Vagina (tissue), 2 donors: ENCODE measurements at regions not wholly inside any gene's neighbourhood (a gene's known extent, or its start where the extent isn't known, plus 50 kb on each side); places are given as distances from the start of the nearest gene placed in this dataset.
"Not testable (repeated sequence)": the region's sequence is repeated elsewhere in the genome, so short reads cannot be mapped to it uniquely, and the experiment has no call there.

Source experiments
- DNase-seq, 2 donors: peaks; one replicate each; pipeline ENCODE4 v3.0.0-alpha.2; 2017; ENCODE audit errors: extremely low spot score in 2 of 2
- H3K27ac ChIP-seq: fragments of 200-600 bp; sonication (generic); one replicate; pipeline ENCODE4 v1.5.1; 2019
- H3K27me3 ChIP-seq: fragments of 200-600 bp; sonication (generic); one replicate; pipeline ENCODE4 v1.5.1; 2019
- H3K36me3 ChIP-seq, 2 donors: fragments of 200-600 bp; sonication (generic); one replicate each; pipeline ENCODE4 v1.5.1; 2017 to 2019
- H3K4me1 ChIP-seq: fragments of 200-600 bp; sonication (generic); one replicate; pipeline ENCODE4 v1.5.1; 2019
- H3K4me3 ChIP-seq, 2 donors: fragments of 200-600 bp; sonication (generic); 1 replicate in 1 of 2; 2 replicates in 1 of 2; pipeline ENCODE4 v1.5.1; 2016 to 2019
- H3K9me3 ChIP-seq: fragments of 200-600 bp; sonication (generic); one replicate; pipeline ENCODE4 v1.5.1; 2019
- POLR2A ChIP-seq, 2 donors: fragments of 450-650 bp; IDR thresholded peaks; one replicate each; pipeline ENCODE4 v1.6.1; 2017; ENCODE audit warnings: antibody characterized with exemption in 2 of 2, mild to moderate bottlenecking in 2 of 2, moderate library complexity in 2 of 2
- POLR2AphosphoS5 ChIP-seq, 2 donors: sonication (generic); formaldehyde crosslinking; IDR thresholded peaks; one replicate each; pipeline ENCODE4 v1.9.0; 2017; ENCODE audit warnings: antibody characterized with exemption in 2 of 2, mild to moderate bottlenecking in 2 of 2, low read depth in 1 of 2; ENCODE audit not compliant: insufficient read depth in 1 of 2
- intact Hi-C: fragments of 100-400 bp; cut with DNase I; formaldehyde crosslinking; loops from one replicate; pipeline ENCODE4 v1.15.1; 2023
- TF ChIP-seq, protein P1 (sequence below), 3 experiments: fragments of 450-650 bp in 2 of 3; fragments of 200-600 bp in 1 of 3; sonication (generic) in 1 of 3; IDR thresholded peaks; one replicate each; pipeline ENCODE4 v1.5.1; 2017 to 2019; ENCODE audit warnings: antibody characterized with exemption in 3 of 3, mild to moderate bottlenecking in 2 of 3, moderate library complexity in 2 of 3

DNA sequence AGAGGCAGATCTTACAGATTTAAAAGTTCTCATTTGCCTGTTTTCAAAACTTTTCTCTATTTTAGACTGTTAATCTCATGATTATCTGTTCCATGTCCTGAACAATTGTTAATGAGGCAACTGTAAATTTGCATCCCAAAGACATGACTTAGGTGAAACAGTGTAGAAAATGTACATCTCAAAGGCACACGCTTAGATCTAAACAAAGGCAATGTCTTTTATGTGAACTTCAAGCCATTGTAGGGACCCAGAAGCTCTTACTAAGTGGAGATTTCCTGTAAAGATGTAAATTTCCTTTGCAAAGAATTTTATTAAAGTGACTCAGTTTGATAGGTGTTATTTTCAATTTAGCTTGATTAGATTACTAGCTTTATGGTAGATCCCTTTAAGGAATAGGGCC is 125.2 kb upstream of the F3 start:
- H3K36me3 ChIP-seq, result no peaks in the 10 kb centered on the region
- intact Hi-C loops, result no loop called here

DNA sequence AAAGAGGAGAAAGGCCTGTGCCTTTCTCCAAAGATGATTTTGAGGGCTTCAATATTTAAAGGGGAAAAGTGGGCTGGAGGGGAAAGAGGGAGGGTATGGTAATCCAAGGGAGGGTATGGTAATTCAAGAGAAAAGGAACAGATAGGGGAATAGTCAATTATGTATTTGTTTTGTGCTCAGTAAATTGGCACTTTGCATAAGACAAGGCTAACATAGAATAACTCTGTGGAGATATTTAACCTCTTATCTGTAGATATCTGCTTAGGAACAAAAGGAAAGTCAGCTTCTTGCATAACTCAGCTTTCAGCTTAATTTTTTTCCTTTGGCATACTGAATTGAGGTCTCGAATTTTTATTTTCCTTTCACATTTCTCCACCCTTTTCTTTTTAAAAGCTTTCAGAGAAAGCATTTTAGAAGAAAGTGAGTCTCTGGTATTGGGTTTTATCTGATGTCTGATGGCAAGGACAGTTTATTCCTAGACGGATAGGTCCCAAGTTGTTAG is 119.9 kb upstream of the F3 start:
- no peaks in the 10 kb centered on the region for H3K27me3 ChIP-seq
- H3K27ac ChIP-seq, result no peak overlapping the region
- no peak overlapping the region for H3K4me3 ChIP-seq
- no peaks in the 10 kb centered on the region for H3K36me3 ChIP-seq
- intact Hi-C loops, result no loop called here
- no peak for DNase-seq
- no peaks in the 10 kb centered on the region for H3K9me3 ChIP-seq
- TF ChIP-seq POLR2A (IDR thresholded peaks at IDR 0.05) (no peak), POLR2AphosphoS5 (IDR thresholded peaks at IDR 0.05; ENCODE audit: insufficient read depth in 1 of 2, low read depth in 1 of 2) (no peak)
- TF ChIP-seq, protein P1, sequence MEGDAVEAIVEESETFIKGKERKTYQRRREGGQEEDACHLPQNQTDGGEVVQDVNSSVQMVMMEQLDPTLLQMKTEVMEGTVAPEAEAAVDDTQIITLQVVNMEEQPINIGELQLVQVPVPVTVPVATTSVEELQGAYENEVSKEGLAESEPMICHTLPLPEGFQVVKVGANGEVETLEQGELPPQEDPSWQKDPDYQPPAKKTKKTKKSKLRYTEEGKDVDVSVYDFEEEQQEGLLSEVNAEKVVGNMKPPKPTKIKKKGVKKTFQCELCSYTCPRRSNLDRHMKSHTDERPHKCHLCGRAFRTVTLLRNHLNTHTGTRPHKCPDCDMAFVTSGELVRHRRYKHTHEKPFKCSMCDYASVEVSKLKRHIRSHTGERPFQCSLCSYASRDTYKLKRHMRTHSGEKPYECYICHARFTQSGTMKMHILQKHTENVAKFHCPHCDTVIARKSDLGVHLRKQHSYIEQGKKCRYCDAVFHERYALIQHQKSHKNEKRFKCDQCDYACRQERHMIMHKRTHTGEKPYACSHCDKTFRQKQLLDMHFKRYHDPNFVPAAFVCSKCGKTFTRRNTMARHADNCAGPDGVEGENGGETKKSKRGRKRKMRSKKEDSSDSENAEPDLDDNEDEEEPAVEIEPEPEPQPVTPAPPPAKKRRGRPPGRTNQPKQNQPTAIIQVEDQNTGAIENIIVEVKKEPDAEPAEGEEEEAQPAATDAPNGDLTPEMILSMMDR (IDR thresholded peaks at IDR 0.05), result no peak
- H3K4me1 ChIP-seq, result no peaks in the 10 kb centered on the region

More for the DNA sequence above, 125.2 kb upstream of the F3 start:
- TF ChIP-seq, protein P1 (IDR thresholded peaks at IDR 0.05), result no peak
- TF ChIP-seq POLR2AphosphoS5 (IDR thresholded peaks at IDR 0.05; ENCODE audit: insufficient read depth in 1 of 2, low read depth in 1 of 2) (no peak), POLR2A (IDR thresholded peaks at IDR 0.05) (no peak)
- Histone ChIP-seq H3K4me3 (no peak overlapping the region), H3K9me3 (no peaks in the 10 kb centered on the region), H3K4me1 (no peaks in the 10 kb centered on the region), H3K27me3 (no peaks in the 10 kb centered on the region), H3K27ac (no peak overlapping the region)
- DNase-seq, result no peak

DNA sequence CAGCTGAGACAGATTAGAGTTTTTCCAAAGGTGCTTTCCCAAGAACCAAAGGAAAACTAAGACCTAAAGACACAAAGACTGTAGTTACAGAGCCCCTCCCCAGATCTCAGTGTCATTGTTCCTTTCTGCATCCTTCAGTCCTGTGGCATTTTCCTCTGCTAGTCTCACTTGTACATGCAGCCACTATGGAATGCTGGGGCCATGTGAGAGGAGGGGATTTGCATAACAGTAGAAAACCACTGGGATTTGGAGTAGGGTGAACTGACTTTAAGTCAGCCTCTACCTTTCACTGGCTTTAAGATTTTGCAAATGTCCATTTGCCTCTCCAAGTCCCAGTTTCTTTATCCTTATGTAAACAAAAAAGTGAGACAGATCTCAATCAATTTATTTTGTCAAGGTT is 119.4 kb upstream of the F3 start:
- Histone ChIP-seq H3K27ac (no peak overlapping the region), H3K36me3 (no peaks in the 10 kb centered on the region), H3K9me3 (no peaks in the 10 kb centered on the region), H3K27me3 (no peaks in the 10 kb centered on the region), H3K4me1 (no peaks in the 10 kb centered on the region), H3K4me3 (no peak overlapping the region)
- intact Hi-C loops, result no loop called here
- TF ChIP-seq POLR2AphosphoS5 (IDR thresholded peaks at IDR 0.05; ENCODE audit: insufficient read depth in 1 of 2, low read depth in 1 of 2) (no peak), POLR2A (IDR thresholded peaks at IDR 0.05) (no peak)
- TF ChIP-seq, protein P1 (IDR thresholded peaks at IDR 0.05), result no peak
- no peak for DNase-seq

DNA sequence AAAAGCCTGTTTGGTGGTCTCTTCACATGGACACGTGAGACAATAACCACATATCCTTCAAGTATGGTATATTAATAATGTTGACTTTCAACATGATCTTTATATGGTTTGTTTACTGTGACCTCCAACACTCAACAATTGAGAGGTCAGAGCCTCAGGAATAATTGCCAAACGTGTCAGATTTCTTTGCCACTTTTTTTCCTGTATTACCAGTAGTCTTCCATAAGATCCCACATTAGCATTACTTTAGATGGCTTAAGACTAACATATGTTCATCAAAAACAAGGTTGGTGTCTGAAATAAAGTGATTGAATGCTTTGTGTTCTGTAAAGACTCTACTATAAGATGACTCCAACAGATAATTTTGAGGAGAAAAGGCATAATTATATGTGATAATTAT is 118.7 kb upstream of the F3 start:
- no peak overlapping the region for H3K4me3 ChIP-seq
- no peak for DNase-seq
- TF ChIP-seq POLR2AphosphoS5 (IDR thresholded peaks at IDR 0.05; ENCODE audit: insufficient read depth in 1 of 2, low read depth in 1 of 2), result no peak
- no peak for TF ChIP-seq POLR2A (IDR thresholded peaks at IDR 0.05)
- TF ChIP-seq, protein P1 (IDR thresholded peaks at IDR 0.05), result no peak
- no peak overlapping the region for H3K27ac ChIP-seq
- no peaks in the 10 kb centered on the region for H3K4me1 ChIP-seq
- no peaks in the 10 kb centered on the region for H3K36me3 ChIP-seq
- intact Hi-C loops, result no loop called here
- no peaks in the 10 kb centered on the region for H3K27me3 ChIP-seq
- H3K9me3 ChIP-seq, result no peaks in the 10 kb centered on the region

DNA sequence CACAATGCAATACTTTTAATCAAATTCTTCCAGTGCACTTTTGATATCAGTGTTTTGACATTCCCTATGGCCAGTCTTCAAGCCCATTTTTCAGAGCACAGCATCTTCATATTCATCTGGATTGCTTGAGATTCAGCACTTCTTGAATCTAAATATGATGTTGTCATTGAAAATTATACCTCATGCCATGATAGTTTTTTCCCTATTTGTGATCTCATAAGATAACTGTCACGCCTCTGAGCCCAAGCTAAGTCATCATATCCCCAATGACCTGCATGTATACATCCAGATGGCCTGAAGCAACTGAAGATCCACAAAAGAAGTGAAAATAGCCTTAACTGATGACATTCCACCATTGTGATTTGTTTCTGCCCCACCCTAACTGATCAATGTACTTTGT is 117.6 kb upstream of the F3 start:
- H3K4me1 ChIP-seq, H3K27ac ChIP-seq, H3K36me3 ChIP-seq, H3K4me3 ChIP-seq, H3K27me3 ChIP-seq, H3K9me3 ChIP-seq, intact Hi-C loops, DNase-seq: not testable (repeated sequence)

DNA sequence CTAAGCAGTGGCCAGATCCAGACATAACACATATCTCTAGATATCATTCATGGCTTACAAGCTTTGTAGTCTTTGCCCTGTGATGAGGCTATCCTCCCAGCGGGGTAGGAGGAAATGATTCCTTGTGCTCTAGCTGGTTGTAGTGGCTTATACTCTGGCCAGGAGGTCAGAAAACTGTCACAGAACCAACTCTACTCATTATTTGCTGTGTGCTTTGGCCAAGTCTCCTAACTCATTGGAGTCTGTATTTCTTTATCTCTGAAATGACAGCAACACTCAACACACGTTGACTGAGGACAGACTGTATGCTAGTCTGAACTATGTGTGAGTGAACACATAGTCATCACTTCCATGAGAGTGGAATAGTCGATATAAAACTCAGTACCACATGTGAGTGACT is 116.7 kb upstream of the F3 start:
- TF ChIP-seq, protein P1 (IDR thresholded peaks at IDR 0.05), result no peak
- TF ChIP-seq POLR2AphosphoS5 (IDR thresholded peaks at IDR 0.05; ENCODE audit: insufficient read depth in 1 of 2, low read depth in 1 of 2), result no peak
- no peak for TF ChIP-seq POLR2A (IDR thresholded peaks at IDR 0.05)
- H3K27ac ChIP-seq, result no peak overlapping the region

DNA sequence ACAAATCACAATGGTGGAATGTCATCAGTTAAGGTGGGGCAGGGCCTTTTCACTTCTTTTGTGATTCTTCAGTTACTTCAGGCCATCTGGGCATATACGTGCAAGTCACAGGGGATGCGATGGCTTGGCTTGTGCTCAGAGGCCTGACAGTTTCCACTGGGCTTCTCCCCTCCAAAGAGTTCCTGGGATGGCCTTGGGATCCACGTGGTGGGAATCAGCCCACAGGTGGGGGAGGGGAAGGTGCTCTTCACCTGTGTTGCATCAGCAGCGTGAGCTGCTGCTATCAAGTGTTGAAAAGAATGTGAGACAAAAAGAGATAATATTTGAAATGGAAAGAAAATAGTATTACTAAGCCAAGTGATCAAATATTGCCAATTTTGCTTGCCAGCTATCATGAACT is 116.2 kb upstream of the F3 start:
- H3K27me3 ChIP-seq, H3K4me1 ChIP-seq, DNase-seq, H3K9me3 ChIP-seq, H3K36me3 ChIP-seq, H3K27ac ChIP-seq, intact Hi-C loops, H3K4me3 ChIP-seq: not testable (repeated sequence)

More for the DNA sequence above, 116.7 kb upstream of the F3 start:
- DNase-seq, result no peak
- peaks cover 5% of the 10 kb centered on the region for H3K4me1 ChIP-seq
- intact Hi-C loops, result no loop called here
- no peak overlapping the region for H3K4me3 ChIP-seq
- no peaks in the 10 kb centered on the region for H3K36me3 ChIP-seq
- H3K9me3 ChIP-seq, result no peaks in the 10 kb centered on the region
- H3K27me3 ChIP-seq, result no peaks in the 10 kb centered on the region
